ENCODE measurements at regions not wholly inside any gene's neighbourhood (a gene's known extent, or its start where the extent isn't known, plus 50 kb on each side); places are given as distances from the start of the nearest gene placed in this dataset.

DNA sequence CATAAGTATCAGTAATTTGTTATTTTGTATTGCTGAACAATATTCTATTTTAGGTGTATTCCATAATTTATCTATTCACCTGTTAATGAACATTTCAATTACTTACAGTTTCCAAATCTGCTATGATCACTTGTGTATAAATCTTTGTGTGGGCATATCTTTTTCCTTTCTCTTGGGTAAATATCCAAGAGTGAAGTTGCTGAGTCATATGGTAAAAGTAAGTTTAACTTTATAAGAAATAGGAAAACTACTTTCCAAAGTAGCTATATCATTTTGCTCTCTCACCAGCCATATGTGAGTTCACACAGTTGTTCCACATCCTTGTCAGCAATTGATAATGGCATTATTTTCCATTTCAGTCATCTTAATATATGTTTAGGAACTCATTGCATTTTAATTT lies 66.6 kb upstream of the KITLG start:
- no peaks in the 10 kb centered on the region for H3K9me3 Mint-ChIP-seq
- no peaks in the 10 kb centered on the region for H3K27me3 Mint-ChIP-seq (ENCODE audit: insufficient read depth)
- no peak overlapping the region for H3K4me3 Mint-ChIP-seq
- H3K36me3 Mint-ChIP-seq (ENCODE audit: low read depth) = no peaks in the 10 kb centered on the region
- intact Hi-C loops (cut with micrococcal nuclease) = no loop called here
- no peak for DNase-seq (ENCODE audit: low spot score)
- H3K4me1 Mint-ChIP-seq (ENCODE audit: low read depth) = no peaks in the 10 kb centered on the region
- no peak overlapping the region for H3K27ac Mint-ChIP-seq

DNA sequence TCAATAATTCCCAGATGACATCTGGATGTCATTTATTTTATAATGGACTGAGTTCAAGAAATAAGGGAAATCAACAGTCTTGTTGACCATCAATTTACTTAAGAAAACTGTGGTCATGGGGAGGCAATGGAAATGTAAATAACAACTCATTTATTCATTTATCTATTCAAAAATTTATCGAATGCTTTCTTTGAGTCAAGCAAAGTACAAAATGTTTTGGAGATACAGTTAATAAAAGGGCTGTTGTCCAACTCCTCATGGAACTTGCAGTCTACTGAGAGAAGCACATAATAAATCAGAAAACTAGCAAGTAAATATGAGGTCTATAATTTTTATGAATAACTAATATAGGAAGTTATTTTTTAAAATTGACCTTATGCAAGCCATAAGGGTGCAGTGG lies 65.5 kb upstream of the KITLG start:
- no peaks in the 10 kb centered on the region for H3K27me3 Mint-ChIP-seq (ENCODE audit: insufficient read depth)
- H3K36me3 Mint-ChIP-seq (ENCODE audit: low read depth) = no peaks in the 10 kb centered on the region

DNA sequence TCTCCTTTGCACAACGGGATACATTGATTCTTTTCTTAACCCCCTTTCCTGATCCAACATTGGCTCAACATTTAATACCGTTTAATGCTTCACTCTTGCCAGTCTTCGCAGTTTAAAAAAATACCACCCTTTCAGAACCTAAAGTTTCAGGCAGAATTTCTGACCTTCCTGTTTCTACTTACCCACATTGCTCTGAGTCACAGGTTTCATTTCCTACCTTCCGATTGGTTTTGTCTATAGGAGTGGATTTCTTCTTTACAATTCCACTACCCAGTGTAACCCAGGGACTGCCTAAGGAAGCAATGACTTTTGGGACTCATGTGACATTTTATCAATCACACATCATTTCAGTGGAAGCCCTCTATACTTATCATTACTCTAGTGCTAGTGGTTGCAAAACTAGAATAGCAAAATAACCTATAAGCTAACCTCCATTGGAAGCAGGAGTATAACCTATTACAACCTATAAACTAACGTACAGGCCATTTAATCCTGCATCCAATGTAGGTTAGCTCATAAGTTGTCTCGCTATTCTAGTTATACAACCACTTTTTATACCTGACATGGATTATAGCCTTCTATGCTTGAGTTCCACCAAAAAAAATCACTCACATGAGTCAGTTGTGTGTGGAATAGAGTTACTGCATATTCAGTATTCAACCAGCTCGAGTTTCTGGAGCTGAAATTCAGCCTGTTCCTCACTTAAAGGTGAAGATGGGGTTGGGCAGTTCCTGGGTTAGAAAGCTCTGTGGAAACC lies 64.9 kb upstream of the KITLG start:
- H3K27me3 Mint-ChIP-seq (ENCODE audit: insufficient read depth) = no peaks in the 10 kb centered on the region
- DNase-seq (ENCODE audit: low spot score) = no peak
- intact Hi-C loops (cut with micrococcal nuclease) = no loop called here
- no peaks in the 10 kb centered on the region for H3K36me3 Mint-ChIP-seq (ENCODE audit: low read depth)
- H3K4me3 Mint-ChIP-seq = no peak overlapping the region
- H3K9me3 Mint-ChIP-seq = no peaks in the 10 kb centered on the region
- no peak overlapping the region for H3K27ac Mint-ChIP-seq
- H3K4me1 Mint-ChIP-seq (ENCODE audit: low read depth) = no peaks in the 10 kb centered on the region

More for the DNA sequence above, 65.5 kb upstream of the KITLG start:
- H3K4me3 Mint-ChIP-seq = no peak overlapping the region
- H3K27ac Mint-ChIP-seq = no peak overlapping the region
- no peaks in the 10 kb centered on the region for H3K4me1 Mint-ChIP-seq (ENCODE audit: low read depth)
- intact Hi-C loops (cut with micrococcal nuclease) = no loop called here
- no peaks in the 10 kb centered on the region for H3K9me3 Mint-ChIP-seq
- DNase-seq (ENCODE audit: low spot score) = no peak

DNA sequence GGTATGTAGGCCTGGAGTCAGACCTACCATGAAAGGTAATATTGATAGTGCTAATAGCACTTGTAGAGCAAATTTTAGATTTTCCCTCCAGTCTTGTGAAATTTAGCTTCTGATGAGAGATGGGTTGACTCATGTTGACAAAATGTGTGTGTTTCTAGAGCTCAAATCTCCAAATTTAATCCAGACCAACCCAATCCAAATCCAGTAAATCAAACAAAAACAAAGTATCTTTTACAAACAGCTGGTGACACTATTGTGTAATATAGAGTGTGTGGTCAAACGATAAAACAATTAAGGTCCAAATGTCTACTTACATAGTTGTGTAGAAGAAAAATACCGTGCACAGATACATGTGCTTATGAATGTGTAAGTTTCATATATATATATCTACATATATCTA lies 63.4 kb upstream of the KITLG start:
- Mint-ChIP-seq H3K9me3 (no peaks in the 10 kb centered on the region), H3K27me3 (ENCODE audit: insufficient read depth) (peaks cover 2% of the 10 kb centered on the region), H3K4me3 (no peak overlapping the region), H3K27ac (no peak overlapping the region), H3K36me3 (ENCODE audit: low read depth) (no peaks in the 10 kb centered on the region), H3K4me1 (ENCODE audit: low read depth) (no peaks in the 10 kb centered on the region)
- DNase-seq (ENCODE audit: low spot score) = no peak
- intact Hi-C loops (cut with micrococcal nuclease) = no loop called here

DNA sequence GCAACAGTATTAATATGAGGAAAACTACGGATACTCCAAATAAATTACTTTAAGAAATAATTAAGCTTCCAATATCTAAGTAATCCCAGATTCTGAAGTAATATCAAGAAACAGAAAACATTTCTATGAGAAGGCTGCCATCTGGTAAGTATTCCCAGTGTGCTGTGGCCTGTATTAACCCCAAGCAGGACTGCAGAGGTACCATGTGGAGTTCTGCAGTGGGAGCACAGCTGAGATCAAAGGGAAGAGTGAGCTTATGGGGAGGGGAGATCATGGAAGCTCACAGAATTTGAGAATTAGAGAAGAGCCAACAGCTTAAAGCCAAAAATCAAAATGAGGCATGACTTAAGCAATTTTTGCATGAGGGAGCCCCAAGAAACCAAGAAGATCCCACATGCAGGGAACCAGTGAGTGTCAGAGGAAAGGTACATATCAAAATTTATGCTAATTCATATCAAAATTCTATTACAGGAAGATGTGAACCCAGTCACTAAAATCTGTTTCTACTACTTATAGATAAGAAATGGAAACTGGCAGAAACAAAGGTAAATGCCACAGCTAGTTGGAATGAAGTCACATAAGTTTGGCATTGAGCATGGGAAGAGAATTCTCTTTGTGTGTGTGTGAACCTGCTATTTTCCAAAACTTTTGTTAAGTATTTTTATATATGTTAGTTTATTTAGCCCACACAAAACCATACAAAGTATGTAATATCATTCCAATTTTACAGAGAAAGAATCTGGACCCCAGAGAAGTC lies 62.6 kb upstream of the KITLG start:
- intact Hi-C loops (cut with micrococcal nuclease) = no loop called here

DNA sequence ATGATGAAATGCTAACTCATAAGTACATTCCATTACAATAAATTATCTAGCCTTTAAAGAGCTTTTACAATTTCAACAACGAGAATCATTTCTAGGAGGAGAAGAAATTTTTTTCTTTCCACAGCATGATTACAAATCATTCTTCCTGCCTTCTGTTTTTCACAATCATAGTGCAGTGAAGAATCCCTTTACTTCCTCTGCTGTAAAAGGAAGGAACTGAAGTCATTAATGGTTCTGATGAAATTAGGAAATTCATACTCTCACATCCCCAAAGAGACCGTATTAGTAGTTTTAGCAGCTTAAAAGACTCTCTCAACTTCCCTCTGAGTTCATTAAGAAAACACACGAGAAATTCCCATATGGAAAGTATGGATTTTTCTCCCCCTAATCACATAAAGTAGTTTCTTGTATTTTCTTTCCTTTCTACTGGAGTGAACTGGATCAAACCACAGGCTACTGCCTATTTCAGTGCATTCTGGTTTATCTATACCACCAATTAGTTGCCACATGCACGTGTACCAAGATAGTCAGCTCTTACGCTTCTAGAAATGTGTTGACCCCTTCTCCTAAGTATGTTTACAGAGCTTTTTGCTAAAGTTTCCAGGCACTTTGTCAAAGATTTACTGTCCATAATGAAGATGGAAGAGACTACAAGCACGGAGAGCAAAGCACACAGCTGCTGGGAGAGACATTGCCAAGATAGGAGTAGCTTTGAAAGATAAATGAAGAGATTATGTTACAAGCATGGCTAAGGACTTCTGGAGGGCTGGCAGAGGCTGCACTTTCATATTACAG lies 58.9 kb upstream of the KITLG start:
- no peaks in the 10 kb centered on the region for H3K36me3 Mint-ChIP-seq (ENCODE audit: low read depth)
- H3K4me1 Mint-ChIP-seq (ENCODE audit: low read depth) = no peaks in the 10 kb centered on the region
- no peak overlapping the region for H3K27ac Mint-ChIP-seq
- H3K9me3 Mint-ChIP-seq = no peaks in the 10 kb centered on the region
- no peak overlapping the region for H3K4me3 Mint-ChIP-seq
- intact Hi-C loops (cut with micrococcal nuclease) = no loop called here
- DNase-seq (ENCODE audit: low spot score) = no peak
- H3K27me3 Mint-ChIP-seq (ENCODE audit: insufficient read depth) = peaks cover 2% of the 10 kb centered on the region

More for the DNA sequence above, 62.6 kb upstream of the KITLG start:
- no peak for DNase-seq (ENCODE audit: low spot score)
- Mint-ChIP-seq H3K36me3 (ENCODE audit: low read depth) (no peaks in the 10 kb centered on the region), H3K4me3 (no peak overlapping the region), H3K4me1 (ENCODE audit: low read depth) (no peaks in the 10 kb centered on the region), H3K27me3 (ENCODE audit: insufficient read depth) (peaks cover 2% of the 10 kb centered on the region), H3K27ac (no peak overlapping the region), H3K9me3 (no peaks in the 10 kb centered on the region)

DNA sequence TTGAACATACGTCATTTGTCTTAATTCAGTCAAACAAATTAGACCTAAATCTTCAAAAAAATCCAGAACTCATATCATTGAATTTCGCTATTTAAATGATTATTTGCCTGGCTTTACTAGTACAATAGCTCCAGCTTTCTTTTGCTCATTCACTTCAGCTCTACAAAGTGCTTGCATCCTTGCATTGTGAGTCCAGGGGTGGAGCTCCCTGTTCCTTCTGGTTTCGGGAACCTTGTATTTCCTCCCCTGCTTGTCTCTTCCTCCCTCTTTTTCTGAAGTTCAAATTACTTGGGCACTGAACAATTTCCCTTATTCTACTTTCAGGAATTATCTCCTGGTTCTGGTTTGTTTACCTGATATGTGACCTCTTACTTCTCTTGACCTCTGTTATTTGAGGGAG lies 58.1 kb upstream of the KITLG start:
- Mint-ChIP-seq H3K4me3 (no peak overlapping the region), H3K36me3 (ENCODE audit: low read depth) (no peaks in the 10 kb centered on the region), H3K27ac (no peak overlapping the region), H3K27me3 (ENCODE audit: insufficient read depth) (peaks cover 2% of the 10 kb centered on the region), H3K9me3 (no peaks in the 10 kb centered on the region), H3K4me1 (ENCODE audit: low read depth) (no peaks in the 10 kb centered on the region)
- DNase-seq (ENCODE audit: low spot score) = no peak
- intact Hi-C loops (cut with micrococcal nuclease) = no loop called here

DNA sequence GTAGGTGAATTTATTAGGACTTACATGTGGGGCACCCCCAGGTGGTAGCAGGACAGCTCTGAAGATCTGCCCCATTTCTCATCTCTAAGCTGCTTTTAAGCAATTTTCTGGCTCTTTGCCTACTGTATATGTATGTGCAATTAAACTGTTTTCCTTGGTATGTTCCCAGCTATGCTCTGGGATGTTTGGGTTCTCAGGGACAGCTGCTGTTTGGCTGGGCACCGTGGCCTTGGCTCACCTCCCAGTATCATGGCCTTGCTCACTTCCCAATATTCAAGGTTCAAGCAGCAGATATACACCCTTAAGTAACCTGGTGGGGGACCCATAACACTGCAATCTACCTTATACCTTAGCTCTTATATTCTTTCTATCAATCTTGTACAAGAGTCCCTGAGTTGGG lies 53.7 kb upstream of the KITLG start:
- Mint-ChIP-seq H3K9me3 (no peaks in the 10 kb centered on the region), H3K4me3 (no peak overlapping the region), H3K4me1 (ENCODE audit: low read depth) (no peaks in the 10 kb centered on the region), H3K36me3 (ENCODE audit: low read depth) (no peaks in the 10 kb centered on the region), H3K27ac (no peak overlapping the region), H3K27me3 (ENCODE audit: insufficient read depth) (no peaks in the 10 kb centered on the region)
- DNase-seq (ENCODE audit: low spot score) = no peak
- intact Hi-C loops (cut with micrococcal nuclease) = no loop called here

DNA sequence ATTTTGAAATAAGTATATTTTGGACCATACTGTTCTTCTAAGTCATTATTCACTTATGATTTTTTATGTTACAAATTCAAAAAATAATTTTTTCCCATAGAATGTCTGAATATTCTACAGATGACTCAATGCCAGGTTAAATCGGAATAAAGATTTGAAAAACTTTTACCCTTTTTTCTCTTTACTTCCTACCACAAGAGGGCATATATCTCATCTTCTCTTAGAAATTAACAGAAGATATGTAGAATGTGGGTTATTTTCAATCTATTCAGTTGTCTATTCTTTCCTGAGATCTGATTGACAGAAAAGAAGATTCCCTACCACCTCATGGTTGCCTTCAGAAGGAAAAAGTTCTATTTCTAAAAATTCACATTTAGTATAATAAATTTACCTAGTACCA lies 53.0 kb upstream of the KITLG start:
- Mint-ChIP-seq H3K27me3 (ENCODE audit: insufficient read depth) (no peaks in the 10 kb centered on the region), H3K36me3 (ENCODE audit: low read depth) (no peaks in the 10 kb centered on the region), H3K9me3 (no peaks in the 10 kb centered on the region), H3K27ac (no peak overlapping the region), H3K4me1 (ENCODE audit: low read depth) (no peaks in the 10 kb centered on the region), H3K4me3 (no peak overlapping the region)
- no peak for DNase-seq (ENCODE audit: low spot score)
- intact Hi-C loops (cut with micrococcal nuclease) = loop anchor here (2.0 kb wide), 1 partner anchor 895 kb away; no protein-coding TSS in a partner anchor

DNA sequence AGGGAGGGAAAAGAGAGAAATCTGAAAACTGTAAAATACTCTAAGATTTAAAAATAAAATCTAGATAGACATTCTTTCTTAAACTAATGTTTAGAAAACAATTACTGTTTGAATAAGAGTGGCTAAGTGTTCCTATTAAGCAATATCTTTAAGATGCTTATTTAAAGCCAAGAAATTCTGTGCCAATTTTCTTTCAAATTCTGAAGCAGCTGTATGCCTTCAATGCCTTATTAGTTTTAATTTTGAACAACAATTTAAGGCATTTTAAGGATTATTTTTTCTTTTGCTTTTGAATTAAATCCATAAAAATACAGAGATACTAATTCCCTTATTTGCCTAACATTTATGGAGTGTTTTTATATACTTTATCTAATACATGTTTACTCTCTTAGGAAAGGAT lies 50.3 kb upstream of the KITLG start:
- H3K9me3 Mint-ChIP-seq = no peaks in the 10 kb centered on the region
- H3K4me1 Mint-ChIP-seq (ENCODE audit: low read depth) = no peaks in the 10 kb centered on the region
- DNase-seq (ENCODE audit: low spot score) = no peak
- H3K36me3 Mint-ChIP-seq (ENCODE audit: low read depth) = no peaks in the 10 kb centered on the region
- no peaks in the 10 kb centered on the region for H3K27me3 Mint-ChIP-seq (ENCODE audit: insufficient read depth)
- H3K4me3 Mint-ChIP-seq = no peak overlapping the region
- intact Hi-C loops (cut with micrococcal nuclease) = no loop called here
- no peak overlapping the region for H3K27ac Mint-ChIP-seq

All from activated T-helper 1 cell treated with anti-CD3 and anti-CD28 coated beads, Interleukin-12 subunit alpha, Interleukin-12 subunit beta, Interleukin-2, Interleukin-4 antibody, amounts not matched to agents 30 ng/mL and 10 ng/mL and 1 ng/mL, durations not matched to agents 14 hours and 24 hours and 36 hours (primary cell).